Head of caudate nucleus (tissue), 42 donors: ENCODE measurements at regions not wholly inside any gene's neighbourhood (a gene's known extent, or its start where the extent isn't known, plus 50 kb on each side); places are given as distances from the start of the nearest gene placed in this dataset.
A peak's percentile ranks its signal among the peaks of the same experiment; 100 is the strongest.

Experiments
- DNase-seq, 42 donors: peaks; one replicate each; pipeline versions ENCODE4 v3.0.0 to v3.0.0-alpha.2; 2020 to 2021; ENCODE audit warnings: mixed read lengths in 7 of 42
- intact Hi-C: fragments of 100-400 bp; cut with DNase I; formaldehyde crosslinking; loops from one replicate; pipeline ENCODE4 v1.15.0; 2022

- intact Hi-C loops, result no loop called here
- peak in 8 of 42 donors; percentile 10 to 61 (median 26) for DNase-seq
Observed at GRCh38 chr1:227453631-227454355, 109.6 kb upstream of the ZNF678 start.

GRCh38 chr1:227451954-227452353 is 111.4 kb upstream of the ZNF678 start:
- no peak for DNase-seq
- intact Hi-C loops, result no loop called here

GRCh38 chr1:227451057-227451456 is 112.3 kb upstream of the ZNF678 start:
- no peak for DNase-seq
- intact Hi-C loops, result no loop called here

DNA sequence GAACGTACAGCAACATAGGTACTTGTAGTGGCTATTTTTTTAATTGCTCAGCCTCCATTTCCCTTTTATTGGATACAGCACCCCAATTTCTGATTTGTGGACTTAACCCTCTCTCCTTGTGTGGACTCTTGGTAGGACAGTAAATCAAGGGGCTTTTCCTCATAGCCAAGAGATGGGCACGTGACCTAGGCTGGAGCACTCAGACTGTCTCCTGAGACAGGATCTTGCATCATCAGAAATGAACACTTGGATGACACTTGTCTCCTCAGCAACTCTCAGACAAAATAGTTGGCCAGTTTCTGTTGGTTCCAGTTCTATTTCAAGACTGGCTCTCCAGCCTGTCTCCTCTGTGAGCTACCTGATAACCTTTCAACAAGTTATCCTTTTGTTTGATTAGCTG is 112.9 kb upstream of the ZNF678 start:
- no peak for DNase-seq
- intact Hi-C loops, result no loop called here

DNA sequence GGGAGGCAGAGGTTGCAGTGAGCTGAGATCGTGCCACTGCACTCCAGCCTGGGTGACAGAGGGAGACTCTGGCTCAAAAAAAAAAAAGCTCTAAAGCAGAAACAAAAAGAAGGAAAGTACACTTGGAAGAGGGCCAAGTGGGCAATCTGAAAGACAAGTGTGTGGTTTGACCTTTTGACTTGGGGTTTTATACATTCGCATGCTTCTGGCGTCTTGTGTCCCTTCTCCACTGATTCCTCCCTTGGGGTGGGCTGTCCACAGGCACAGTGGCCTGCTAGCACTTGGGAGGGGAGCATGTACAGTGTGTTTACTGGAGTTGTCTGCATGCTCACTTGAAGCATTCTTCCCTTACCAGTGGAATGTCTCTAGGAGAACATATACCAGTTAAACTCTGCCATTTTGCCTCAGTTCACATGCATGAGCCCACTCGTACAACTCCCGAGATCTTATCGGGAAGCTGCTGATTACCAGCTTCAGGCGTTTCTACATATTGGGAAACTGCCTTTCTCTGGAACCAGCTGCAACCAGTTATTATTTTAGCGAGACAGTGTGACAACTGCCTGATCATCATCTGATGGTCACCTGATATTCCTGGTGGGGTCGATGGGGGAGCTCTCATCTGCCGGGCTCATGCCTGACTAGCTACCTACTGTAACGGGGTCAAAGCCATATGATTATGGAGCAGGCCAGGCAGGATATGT is 113.5 kb upstream of the ZNF678 start:
- intact Hi-C loops, result loop anchor here (10.0 kb wide), 1 partner anchor 215 kb away; no protein-coding TSS in a partner anchor
- no peak for DNase-seq

- peak in 1 of 42 donors; percentile 60 for DNase-seq
- intact Hi-C loops, result loop anchor here (10.0 kb wide), 1 partner anchor 214 kb away; no protein-coding TSS in a partner anchor
Observed at GRCh38 chr1:227449051-227449450, 114.3 kb upstream of the ZNF678 start.

- intact Hi-C loops, result loop anchor here (10.0 kb wide), 1 partner anchor 213 kb away; no protein-coding TSS in a partner anchor
- DNase-seq, result peak in 2 of 42 donors; percentile 18 to 49
Observed at GRCh38 chr1:227447531-227447990, 115.8 kb upstream of the ZNF678 start.

DNA sequence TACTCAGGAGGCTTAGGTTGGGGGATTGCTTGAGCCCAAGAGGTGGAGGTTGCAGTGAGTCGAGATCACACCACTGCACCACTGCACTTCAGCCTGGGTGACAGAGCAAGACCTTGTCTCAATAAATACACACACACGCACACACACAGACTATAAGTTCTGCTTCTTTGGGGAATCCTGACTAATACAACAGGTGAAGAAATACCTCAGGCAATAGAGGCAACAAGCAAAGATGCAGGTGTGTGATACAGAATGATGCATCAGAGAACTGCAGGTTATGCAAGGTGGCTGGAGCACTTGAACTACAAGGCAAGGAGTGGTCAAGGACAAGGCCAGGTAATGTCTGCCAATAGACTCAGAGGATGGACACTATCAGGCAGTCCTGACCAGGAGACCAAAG is 117.6 kb upstream of the ZNF678 start:
- peak in 1 of 42 donors; percentile 2 for DNase-seq
- intact Hi-C loops, result loop anchor here (10.0 kb wide), 1 partner anchor 211 kb away; no protein-coding TSS in a partner anchor

DNA sequence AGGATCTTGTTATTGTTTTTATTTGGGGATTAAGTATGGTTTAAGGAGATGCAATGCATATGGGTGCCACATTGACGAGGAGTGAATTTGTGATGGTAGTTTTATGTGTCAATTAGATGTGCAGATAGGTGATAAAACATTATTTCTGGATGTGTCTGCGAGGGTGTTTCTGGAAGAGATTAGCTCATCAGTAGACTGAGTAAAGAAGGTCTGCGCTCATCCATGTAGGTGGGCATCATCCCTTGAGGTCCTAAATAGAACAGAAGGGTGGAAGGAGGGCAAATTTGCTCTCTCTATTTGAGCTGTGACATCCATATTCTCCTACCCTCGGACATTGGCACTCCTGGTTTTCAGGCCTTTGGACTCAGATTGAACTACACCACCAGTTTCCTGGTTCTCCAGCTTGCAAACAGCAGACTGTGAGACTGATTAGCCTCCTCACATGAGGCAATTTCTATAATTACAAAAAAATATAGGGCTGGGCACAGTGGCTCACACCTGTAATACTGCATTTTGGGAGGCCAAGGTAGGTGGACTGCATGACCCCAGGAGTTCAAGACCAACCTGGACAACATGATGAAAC is 118.2 kb upstream of the ZNF678 start:
- peak in 3 of 42 donors; percentile 8 to 56 (median 53) for DNase-seq
- intact Hi-C loops, result loop anchor here (10.0 kb wide), 1 partner anchor 210 kb away; no protein-coding TSS in a partner anchor

DNA sequence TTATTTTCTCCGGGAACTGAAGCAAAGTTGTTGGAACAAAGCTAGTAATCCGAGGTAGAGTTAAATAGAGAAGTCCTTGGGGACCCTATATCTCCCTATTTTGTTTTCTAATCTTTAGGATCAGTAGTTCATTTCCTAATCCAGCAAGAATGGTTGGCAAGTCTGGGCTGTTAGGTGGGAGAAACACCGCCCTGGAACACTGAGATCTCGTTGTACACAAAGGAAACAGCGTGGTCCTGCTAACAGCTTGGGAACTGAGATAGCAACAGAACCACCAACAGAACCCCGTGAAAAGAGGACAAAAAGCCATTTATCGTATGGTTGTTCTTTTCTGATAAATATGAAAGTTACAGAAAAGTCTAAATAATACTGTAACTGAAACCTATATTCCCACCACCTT is 121.9 kb upstream of the CDC42BPA start:
- intact Hi-C loops, result loop anchor here (5.0 to 10.0 kb wide), 2 partner anchors 205 to 608 kb away; no protein-coding TSS in a partner anchor
- DNase-seq, result no peak

GRCh38 chr1:227437495-227438008 is 119.3 kb upstream of the CDC42BPA start:
- DNase-seq, result peak in 1 of 42 donors; percentile 55
- intact Hi-C loops, result loop anchor here (10.0 kb wide), 2 partner anchors 523 to 803 kb away; no protein-coding TSS in a partner anchor

GRCh38 chr1:227434808-227435444 is 116.6 kb upstream of the CDC42BPA start:
- no peak for DNase-seq
- intact Hi-C loops, result loop anchor here (5.0 to 10.0 kb wide), 3 partner anchors 118 to 800 kb away; partner anchors contain the start of gene CDC42BPA

DNA sequence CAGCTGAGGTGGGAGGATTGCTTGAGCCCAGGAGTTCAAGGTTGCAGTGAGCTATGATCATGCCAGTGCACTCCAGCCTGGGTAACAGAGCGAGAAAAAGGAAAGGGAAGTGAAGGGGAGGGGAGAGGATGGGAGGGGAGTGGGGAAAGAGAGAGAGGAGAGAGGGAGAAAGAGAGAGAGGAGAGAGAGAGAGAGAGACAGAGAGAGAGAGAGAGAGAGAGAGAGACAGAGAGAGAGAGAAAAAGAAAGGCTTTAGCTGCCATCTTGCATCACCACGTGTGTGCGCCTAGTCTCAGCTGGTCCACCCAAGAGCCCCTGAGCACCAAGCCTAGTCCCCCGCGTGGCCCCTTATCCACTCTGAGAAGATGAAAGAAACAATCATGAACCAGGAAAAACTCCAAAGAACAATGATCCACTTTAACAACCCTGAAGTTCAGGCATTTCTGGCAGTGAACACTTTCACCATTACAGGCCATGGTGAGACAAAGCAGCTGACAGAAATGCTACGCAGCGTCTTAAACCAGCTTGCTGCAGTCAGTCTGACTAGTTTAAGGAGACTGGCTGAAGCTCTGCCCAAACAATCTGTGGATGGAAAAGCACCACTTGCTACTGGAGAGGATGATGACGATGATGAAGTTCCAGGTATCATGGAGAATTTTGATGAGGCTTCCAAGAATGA is 115.5 kb upstream of the CDC42BPA start:
- intact Hi-C loops, result loop anchor here (5.0 to 10.0 kb wide), 3 partner anchors 117 to 799 kb away; partner anchors contain the start of gene CDC42BPA
- DNase-seq, result no peak

GRCh38 chr1:227432981-227433380 is 114.7 kb upstream of the CDC42BPA start:
- peak in 4 of 42 donors; percentile 18 to 60 (median 38) for DNase-seq
- intact Hi-C loops, result loop anchor here (5.0 to 10.0 kb wide), 3 partner anchors 116 to 798 kb away; partner anchors contain the start of gene CDC42BPA

DNA sequence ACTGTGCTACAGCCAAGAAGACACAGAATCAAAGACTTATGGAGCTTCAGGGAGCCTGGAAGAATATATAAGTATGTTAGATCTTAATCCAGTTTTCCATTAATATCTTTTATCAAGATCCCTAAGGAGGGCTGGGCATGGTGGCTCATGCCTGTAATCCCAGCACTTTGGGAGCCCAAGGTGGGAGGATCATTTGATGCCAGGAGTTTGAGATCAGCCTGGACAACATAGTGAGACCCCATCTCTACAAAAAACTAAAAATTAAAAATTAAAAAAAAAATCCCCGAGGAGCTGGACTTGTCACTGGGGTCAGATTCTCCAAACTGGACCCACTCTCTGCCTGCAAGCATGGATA is 113.9 kb upstream of the CDC42BPA start:
- DNase-seq, result no peak
- intact Hi-C loops, result loop anchor here (5.0 to 10.0 kb wide), 3 partner anchors 115 to 797 kb away; partner anchors contain the start of gene CDC42BPA

- DNase-seq, result peak in 1 of 42 donors; percentile 43
- intact Hi-C loops, result loop anchor here (5.0 to 10.0 kb wide), 3 partner anchors 112 to 795 kb away; partner anchors contain the start of gene CDC42BPA
Observed at GRCh38 chr1:227429447-227430359, 111.4 kb upstream of the CDC42BPA start.

DNA sequence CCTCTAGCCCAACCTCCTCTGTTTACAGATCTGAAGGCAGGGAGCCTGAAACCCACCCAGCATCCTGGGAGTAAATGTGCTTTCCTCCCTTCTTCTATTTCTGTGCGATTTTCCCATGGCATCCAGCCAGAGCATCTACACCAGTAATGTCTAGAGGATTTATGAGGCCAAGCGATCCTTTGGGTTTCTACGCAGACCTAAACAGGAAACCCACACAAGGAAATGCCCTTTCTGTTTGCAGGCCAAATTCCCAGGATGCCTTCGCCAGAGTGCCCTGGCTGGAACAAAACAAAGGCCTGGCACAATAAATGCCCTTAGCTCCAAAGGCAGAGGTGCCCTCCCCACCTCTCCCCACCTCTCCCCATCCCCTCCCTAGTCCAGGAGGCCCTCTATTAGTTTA is 110.5 kb upstream of the CDC42BPA start:
- DNase-seq, result peak in 2 of 42 donors; percentile 25 to 66
- intact Hi-C loops, result no loop called here
